ENCODE measurements at regions not wholly inside any gene's neighbourhood (a gene's known extent, or its start where the extent isn't known, plus 50 kb on each side); places are given as distances from the start of the nearest gene placed in this dataset.

DNA sequence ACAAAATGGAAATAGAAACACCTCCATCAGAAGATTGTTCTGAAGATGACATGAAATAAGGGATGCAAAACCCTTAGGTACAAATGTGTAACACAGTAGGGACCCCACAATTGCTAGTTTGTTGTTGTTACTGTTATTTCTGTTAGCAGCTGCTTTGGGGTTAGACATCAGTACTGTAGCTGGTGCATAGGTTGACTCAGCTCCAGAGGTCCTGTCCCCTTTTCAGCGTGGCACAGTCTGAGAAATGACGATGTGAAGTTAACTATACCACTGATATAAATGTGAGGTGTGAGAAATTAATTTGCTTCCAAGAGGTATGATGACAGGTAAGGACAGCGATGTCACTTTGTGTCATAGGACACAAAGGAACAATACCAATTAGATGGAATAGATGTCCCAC lies 384.6 kb upstream of the KLF4 start:
- no peak for TF ChIP-seq EZH2 (IDR thresholded peaks at IDR 0.05)
- TF ChIP-seq, protein P1, sequence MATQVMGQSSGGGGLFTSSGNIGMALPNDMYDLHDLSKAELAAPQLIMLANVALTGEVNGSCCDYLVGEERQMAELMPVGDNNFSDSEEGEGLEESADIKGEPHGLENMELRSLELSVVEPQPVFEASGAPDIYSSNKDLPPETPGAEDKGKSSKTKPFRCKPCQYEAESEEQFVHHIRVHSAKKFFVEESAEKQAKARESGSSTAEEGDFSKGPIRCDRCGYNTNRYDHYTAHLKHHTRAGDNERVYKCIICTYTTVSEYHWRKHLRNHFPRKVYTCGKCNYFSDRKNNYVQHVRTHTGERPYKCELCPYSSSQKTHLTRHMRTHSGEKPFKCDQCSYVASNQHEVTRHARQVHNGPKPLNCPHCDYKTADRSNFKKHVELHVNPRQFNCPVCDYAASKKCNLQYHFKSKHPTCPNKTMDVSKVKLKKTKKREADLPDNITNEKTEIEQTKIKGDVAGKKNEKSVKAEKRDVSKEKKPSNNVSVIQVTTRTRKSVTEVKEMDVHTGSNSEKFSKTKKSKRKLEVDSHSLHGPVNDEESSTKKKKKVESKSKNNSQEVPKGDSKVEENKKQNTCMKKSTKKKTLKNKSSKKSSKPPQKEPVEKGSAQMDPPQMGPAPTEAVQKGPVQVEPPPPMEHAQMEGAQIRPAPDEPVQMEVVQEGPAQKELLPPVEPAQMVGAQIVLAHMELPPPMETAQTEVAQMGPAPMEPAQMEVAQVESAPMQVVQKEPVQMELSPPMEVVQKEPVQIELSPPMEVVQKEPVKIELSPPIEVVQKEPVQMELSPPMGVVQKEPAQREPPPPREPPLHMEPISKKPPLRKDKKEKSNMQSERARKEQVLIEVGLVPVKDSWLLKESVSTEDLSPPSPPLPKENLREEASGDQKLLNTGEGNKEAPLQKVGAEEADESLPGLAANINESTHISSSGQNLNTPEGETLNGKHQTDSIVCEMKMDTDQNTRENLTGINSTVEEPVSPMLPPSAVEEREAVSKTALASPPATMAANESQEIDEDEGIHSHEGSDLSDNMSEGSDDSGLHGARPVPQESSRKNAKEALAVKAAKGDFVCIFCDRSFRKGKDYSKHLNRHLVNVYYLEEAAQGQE (IDR thresholded peaks at IDR 0.05; ENCODE audit: low read depth), result no peak
- no peak for TF ChIP-seq EZH2phosphoT487 (IDR thresholded peaks at IDR 0.05; ENCODE audit: borderline replicate concordance)
- no peak for TF ChIP-seq POLR2A (IDR thresholded peaks at IDR 0.05; ENCODE audit: borderline replicate concordance, extremely low read depth, insufficient read depth, insufficient read length)
- TF ChIP-seq, protein P2, sequence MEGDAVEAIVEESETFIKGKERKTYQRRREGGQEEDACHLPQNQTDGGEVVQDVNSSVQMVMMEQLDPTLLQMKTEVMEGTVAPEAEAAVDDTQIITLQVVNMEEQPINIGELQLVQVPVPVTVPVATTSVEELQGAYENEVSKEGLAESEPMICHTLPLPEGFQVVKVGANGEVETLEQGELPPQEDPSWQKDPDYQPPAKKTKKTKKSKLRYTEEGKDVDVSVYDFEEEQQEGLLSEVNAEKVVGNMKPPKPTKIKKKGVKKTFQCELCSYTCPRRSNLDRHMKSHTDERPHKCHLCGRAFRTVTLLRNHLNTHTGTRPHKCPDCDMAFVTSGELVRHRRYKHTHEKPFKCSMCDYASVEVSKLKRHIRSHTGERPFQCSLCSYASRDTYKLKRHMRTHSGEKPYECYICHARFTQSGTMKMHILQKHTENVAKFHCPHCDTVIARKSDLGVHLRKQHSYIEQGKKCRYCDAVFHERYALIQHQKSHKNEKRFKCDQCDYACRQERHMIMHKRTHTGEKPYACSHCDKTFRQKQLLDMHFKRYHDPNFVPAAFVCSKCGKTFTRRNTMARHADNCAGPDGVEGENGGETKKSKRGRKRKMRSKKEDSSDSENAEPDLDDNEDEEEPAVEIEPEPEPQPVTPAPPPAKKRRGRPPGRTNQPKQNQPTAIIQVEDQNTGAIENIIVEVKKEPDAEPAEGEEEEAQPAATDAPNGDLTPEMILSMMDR (IDR thresholded peaks at IDR 0.05 in 2 of 3, conservative IDR thresholded peaks at IDR 0.05 in 1 of 3; ENCODE audit: borderline replicate concordance in 1 of 3, insufficient read depth in 1 of 3, low read depth in 2 of 3, low read length in 2 of 3), result no peak
- no peak for TF ChIP-seq SP1 (IDR thresholded peaks at IDR 0.05; ENCODE audit: low read depth)
- no peak for TF ChIP-seq ZFX (IDR thresholded peaks at IDR 0.05)
- TF ChIP-seq POLR2AphosphoS5 (IDR thresholded peaks at IDR 0.05; ENCODE audit: low read depth, low read length), result no peak
- TF ChIP-seq, protein P3, sequence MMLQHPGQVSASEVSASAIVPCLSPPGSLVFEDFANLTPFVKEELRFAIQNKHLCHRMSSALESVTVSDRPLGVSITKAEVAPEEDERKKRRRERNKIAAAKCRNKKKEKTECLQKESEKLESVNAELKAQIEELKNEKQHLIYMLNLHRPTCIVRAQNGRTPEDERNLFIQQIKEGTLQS (IDR thresholded peaks at IDR 0.05), result no peak

Measured in HCT116 (cell line).